GM19240 (cell line): ENCODE measurements at regions not wholly inside any gene's neighbourhood (a gene's known extent, or its start where the extent isn't known, plus 50 kb on each side); places are given as distances from the start of the nearest gene placed in this dataset.

Source experiments
- DNase-seq: peaks from one replicate; pipeline ENCODE4 v3.0.0; 2011; ENCODE audit warnings: low spot score; ENCODE audit not compliant: insufficient read length

DNA sequence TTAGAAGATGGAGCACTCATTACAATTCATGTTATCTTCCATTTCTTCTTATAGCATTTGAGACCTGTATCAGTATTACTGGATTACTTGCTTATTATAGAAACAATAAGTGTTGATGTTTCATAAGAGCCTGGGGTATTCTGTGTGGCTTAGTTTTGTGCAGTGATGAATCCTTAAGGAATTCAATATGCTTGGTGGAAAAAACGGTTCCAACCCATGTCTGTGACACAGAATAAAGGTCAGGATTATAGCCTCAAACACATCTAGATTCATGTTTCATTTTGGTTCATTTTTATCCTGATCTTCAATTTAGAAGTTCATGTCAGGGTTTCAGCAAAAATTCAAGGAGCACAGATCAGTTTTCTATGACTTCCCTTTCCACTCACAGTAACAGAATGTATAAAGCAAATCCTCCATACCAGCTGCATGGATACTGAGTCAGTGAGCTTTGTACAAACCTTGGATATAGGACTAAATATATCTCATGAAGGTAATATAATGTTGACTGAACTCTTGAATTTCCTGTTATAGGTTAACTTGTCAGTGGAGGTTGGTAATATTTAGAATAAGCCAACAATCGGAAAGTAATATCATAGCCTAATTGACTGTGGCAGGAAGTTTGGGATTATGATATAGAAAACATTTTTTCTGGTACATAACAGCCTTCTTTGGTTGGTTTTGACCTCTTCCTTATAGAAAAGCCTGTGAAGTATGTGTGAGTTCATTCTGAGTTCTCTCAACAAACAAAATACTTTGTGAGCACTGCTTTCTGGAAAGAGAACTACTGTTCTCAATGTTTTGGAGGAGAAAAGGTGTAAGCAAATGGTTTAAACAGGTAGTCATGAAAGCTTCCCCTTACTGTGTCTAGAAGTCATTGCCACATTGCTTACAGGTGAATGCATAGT lies 218.2 kb upstream of the TPM1 start:
- no peak for DNase-seq

DNA sequence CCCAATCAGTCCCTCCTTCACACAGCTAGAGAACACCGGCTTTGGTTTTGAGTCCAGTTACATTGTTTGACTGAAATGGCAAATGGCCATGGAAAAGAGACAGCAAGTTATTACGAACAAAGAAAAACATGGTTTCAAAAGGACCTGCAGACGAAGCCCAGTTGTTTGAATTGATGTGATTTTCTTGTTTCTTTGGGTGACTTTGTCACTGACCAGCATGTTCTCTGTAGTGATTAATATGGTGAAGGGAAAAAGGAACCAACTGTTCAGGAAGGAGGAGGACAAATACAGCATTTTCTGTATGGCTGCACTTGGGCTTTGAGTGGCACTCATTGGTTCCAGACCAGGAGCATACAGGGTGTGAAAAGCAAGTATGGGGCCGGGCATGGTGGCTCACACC lies 217.4 kb upstream of the TPM1 start:
- no peak for DNase-seq

DNA sequence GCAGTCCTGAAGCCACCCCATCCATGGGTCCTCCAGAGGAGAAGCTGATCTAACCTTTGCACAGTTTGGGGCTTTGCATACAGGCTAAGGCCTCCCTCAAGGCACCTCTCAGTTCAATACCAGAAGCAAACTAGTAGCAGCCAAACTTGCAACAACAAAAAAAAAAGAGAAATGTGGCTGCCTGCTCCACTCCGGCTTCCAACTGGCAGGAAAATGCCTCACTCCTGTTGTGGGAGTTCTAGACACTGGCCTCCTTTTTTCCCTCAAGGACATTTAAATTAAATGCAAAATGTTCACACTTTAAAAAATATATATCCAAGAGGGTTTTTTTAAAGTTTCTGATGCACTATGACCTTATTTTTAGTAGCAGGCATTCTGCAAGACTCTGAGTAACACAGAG lies 216.0 kb upstream of the TPM1 start:
- DNase-seq: no peak

DNA sequence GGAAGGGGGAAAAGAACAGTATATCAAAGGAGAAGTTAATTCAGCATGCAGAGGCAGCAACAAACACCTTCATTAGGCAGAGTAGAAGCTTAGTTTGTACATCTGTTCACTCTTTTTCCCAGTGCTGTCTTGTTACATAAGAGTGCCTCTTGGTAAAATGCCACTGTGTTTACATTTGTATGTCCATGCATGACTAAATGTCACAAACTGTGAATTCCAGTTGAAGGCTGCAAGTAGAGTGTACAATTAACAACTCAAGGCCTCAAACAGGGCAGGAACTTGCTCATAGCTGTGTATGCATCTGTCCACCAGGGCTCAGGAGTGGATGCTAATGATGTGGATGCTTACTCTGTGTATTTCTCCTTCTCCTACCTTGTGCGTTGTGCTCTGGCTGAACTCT lies 214.2 kb upstream of the TPM1 start:
- DNase-seq: no peak

DNA sequence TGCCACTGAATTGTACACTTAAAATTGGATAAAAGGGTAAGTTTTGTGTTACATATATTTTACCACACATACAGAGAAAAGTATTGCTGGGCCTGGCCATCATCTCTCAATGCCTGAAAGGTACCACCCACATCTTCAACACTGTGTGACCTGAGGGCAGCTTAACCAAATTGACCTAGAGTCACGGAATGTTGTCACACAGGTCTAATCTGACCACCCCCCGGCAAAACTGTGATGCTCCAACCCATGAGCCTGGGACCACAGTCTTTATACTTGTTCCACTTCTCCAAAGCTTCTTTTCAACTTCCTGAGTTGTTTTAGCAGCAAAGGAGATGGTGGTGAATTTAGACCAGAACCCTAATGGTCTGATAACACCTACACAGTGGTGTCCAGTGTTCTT lies 210.3 kb upstream of the TPM1 start:
- DNase-seq: no peak

DNA sequence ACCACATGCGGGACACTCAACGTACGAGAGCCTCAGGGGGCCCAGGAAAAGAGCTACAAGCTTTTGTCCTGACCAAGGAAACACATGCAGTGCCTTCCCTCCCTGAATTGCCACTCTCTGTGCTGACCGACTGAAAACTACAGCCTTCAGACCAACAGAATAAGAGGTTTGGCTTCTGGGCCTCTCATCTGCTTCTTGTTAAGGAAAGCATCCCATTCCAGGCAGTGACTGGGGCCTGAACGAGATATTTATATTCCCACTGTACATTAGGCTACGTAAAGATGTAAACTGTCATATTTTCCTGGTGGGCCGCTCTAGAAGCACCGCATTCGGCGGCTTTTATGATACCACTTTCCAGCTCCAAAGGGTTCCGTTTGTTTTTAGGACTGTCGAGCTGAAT lies 208.9 kb upstream of the TPM1 start:
- DNase-seq: no peak

DNA sequence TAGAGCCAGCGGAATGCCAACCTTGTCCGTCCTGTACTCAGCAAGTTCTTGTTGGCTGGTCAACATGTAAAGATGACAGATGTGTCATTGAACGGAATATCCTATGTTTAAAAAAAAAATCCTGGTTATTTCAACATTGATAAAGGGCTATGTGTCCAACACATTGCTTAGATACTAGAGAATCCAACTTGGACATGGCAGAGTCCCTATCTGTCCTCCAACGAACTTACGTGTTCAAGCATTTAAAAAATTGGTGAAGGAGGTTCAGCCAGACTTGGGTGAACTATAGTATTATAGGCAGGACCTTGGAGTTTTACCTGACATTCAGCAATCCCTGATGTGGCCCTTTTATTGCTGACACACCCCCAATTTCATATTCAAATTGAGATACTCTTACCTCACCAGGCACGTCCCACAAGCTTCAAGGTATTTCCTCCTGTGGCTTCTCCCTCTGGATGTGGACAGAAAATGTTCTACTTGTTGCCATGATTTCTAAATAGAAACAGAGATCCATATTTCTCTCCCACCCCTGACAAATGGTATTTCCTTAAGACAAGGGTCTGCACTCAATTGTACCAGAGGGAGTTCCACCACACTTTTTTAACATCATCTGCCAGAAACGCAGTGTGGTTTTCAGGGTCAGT lies 207.7 kb upstream of the TPM1 start:
- no peak for DNase-seq

DNA sequence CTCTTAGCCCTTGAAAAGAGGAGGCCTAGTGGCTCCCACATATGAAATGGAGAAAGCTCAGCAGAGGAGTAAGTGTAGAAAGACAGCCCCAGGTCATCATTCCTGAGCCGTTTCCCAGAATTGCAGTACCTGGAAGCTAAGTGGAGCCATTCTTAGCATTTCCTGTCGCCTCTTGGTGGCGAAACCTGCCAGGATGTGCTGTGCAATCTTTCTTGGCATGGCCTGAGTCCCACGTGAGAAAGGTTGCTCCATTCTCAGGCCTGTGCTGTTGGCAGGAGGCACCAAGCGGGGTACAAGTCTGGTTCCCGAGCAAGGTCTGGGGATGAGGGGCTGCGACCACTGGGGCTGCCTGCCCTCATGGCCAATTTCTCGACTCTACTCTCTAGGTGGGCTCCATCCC lies 207.2 kb upstream of the TPM1 start:
- no peak for DNase-seq

DNA sequence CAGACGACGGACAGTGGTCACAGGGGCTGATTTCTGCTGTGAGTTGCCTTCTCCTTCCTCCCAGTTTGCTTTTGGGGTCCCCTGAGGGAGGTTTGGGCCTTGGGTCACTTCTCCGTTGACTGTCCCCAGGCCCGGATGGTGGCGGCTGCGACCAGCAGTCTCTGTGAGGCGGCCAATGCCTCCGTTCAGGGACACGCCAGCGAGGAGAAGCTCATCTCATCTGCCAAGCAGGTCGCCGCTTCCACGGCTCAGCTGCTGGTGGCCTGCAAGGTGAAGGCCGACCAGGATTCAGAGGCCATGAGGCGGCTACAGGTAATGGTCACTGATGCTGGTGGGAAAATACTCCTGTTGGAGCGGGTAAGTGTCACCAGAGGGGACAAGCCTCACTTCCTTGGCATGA lies 206.8 kb upstream of the TPM1 start:
- no peak for DNase-seq

DNA sequence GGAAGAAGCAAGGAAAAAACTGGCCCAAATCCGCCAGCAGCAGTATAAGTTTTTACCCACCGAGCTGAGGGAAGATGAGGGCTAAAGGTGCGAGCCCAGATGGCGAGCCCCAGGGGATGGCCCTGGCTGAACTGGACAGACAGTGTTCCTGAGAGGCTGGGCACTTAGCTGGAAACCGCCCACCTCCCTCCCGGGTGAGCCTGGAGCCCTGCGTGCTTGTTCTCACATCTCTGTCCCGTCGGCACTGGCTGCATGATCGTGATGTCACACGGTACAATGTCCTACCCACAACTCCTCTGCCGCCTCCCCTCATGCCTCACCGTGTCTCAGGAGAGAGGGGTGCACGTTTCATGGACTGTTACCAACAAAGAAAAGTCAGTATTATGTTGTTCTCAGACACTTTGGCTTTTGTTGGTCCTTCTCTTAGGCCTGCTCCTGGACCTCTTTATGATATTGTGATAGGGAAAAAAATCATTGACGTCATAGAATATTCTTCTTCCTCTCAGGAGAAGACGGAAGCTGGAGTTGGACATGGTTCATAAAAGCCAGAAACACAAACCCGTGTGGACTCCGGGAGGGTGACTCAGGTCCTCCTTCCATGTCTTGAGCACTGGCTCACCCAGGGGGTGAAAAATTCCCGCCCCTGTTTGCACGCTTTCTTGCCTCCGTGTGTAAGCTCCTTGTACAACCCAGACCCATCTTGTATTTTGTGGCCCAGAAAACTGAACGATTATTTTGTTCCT lies 201.8 kb upstream of the TPM1 start:
- no peak for DNase-seq

DNA sequence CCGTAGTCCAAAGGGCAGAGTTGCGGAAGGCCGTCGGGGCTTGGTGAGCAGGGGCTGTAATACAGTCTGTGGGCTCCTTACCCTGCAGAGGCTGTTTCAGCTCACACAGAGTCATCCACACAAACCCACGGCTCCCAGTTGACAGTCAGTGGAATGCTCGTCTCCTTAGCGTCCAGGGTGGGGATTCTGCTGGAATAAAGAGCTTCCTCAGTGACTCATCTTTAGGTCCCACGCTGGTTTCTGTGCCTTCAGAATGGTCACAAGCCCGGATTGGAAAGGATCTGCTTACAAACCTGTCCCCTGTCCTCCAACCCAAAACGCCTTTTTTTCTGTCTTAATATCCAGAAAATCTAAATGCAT lies 201.3 kb upstream of the TPM1 start:
- no peak for DNase-seq

DNA sequence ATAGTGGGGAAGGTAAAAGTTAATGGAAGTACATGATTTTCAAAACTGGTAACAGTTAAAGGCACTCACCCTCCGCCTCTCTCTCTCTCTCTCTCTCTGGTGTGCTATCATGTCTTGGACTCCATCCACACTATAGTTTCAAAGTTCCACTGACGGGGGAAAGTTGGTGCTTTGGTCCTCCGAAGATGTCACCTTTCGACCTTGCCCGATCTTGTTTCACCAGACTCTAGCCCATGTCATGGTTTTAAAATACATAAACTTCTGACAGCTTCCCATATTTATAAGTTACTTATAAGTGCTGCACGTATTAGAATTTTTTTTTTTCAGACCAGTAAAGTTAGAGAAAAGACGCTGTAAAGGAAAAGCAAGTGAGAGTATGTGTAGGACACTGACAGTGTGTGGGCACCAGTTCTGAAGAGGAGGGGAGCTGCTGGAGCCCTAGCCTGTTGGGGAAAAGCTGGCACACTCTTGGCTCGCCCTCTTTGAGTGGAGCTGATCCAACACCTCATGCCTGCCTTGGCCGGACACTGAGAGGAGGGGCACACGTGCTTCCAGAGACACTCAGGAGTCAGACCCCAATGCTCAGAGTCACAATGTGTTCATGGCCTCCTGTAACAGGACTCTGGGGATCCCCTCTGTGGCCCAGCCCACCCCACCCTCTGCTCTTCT lies 200.5 kb upstream of the TPM1 start:
- no peak for DNase-seq

DNA sequence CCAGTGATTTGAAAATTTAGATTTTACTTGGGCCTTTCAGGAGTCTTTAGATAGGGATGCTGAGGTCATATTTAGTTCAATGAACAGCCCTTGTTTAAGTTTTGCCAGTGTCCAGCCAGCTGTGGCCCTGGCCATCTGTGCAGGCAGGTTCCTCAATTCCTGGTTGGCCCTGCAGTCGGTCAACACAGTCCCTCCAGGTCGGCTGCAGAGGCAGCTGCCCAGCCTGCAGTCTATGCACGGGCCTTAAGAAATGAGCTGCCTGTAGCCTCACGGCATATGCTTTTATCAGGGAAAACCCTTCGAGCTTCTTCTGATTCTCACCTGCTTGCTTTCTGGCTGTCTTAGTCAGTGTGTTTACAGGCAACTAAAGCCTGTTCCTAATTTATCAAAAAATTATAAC lies 199.2 kb upstream of the TPM1 start:
- DNase-seq: no peak

DNA sequence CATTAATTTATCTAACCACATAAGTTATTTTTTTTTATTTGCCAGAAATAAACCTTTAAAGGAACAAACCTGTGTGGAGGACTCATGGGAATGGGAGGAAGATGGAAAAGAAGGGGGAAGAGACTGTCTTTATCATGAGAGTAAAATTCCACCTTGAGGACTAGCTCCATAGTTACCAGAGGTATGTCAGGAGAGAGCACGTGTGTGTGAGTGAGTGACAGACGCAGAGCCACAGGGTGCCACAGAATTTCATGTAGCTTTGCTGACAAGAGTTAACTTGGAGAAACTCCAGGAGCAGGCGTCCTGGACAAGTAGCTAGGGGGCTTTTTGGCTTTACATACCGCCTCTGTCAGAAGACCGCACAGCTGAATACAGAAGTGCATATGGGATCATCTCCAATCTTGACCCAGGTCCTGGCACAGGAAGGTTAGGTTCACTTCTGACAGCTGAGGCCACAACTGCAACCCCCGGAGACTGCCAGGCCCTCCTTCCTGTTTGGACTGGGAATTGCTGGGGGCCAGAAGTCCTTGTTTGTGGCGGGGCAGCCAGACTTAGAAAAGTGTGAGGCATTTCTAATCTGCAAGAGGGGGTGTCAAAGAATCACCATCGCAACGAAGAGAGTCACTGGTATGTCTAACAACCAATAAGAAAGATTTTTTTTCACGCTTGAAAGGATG lies 197.8 kb upstream of the TPM1 start:
- DNase-seq: no peak

DNA sequence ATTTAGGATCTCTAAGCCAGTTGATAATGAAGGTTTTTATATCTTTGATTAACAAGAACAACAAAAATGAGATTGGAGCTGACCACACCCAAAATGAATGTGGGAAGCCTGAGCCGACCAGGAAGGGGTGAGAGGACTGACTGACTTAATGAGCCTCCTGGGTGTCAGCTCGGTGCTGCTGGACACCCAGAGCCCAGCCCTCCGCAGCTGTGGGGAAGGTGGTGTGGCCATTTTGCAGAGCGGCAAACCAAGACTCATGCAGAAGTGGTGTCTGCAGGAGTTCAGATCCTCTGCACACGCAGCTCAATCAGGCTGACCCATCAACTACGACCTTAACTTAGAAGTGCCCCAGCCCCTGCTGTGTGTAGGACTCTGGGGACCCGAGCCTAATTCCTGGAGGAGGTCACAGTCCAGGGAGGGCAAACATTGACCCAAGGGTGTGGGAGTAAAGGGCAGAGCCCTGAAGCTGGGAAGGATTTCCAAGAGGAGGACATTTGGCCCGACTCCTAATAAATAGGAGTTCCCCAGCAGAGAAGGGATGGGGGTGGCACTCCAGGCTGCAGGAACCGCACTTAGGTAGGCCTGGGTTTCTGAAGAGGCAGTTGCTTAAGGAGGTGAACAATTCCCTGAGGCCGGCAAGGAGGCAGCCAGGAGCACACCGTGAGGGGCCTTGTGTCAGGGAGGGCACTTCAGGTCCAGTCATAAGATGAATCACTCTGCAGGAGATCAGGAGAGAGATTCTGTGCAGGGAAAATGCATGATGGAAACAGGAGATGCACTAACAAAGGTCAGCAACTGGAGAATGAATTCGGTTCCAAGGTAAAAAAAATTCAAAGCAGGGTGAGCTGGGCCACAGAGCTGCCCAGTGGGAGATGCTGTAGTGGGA lies 197.1 kb upstream of the TPM1 start:
- DNase-seq: no peak

DNA sequence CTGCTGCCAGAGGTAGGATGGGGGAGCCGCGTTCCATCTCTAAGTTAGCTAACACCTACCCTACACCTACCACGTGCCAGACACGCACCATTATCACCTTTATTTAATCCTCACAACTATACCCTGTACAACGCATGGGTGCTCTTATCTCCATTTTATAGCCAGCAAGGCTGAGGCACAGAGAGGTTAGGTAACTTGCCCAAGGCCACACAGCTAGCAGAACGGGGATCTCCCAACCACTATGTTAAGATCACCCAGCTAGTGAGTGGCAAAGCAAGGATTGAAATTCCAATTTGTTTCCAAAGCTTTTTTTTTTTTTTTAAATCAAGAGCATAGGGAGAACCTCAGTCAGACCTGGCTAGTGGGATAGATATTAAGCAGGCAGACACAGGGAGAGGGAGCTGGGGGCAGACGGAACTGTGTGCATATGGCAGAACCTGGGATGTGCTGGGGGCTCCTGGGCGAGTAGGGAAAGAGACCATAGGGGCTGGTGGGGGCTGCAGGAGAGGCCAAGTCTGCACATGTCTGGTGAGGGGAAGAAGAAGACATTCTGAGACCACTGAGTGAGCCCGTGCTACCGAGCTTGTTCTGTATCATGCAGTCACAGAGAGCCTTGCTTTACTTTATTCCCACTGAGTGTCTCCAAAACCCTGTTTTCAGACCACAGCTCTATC lies 196.3 kb upstream of the TPM1 start:
- no peak for DNase-seq

DNA sequence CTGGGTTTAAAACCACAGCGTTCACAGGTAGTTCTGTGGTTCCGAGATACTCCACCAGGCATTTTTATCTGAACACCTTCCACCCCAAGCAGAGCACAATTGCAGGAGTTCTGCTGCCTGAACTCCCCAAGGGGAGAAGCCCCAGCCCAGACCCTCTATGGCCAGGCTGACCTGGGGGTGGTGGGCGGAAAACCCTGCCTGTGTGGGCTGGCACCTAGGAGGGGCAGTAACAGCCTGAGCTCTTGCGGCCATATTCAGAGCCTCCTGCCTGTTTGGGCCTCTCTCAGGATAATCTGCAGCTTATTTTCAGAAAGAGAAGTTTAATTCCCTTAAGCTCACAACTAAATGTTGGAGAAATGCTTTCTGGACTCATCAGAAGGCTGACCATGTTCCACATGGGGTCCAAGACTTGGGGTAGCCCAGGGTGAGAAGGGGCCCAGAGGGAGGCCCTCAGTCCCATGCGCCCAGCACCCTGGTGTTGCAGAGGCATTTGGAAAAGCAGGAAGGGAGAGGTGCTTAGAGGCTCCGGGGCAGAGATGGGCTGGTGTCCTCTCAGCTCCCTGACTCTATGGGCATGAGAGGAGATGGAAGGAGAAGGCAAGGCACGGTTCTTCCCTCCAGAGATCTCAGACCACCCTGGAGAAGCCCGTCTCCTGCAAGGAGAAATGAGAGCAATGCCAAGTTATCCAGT lies 195.6 kb upstream of the TPM1 start:
- DNase-seq: no peak

DNA sequence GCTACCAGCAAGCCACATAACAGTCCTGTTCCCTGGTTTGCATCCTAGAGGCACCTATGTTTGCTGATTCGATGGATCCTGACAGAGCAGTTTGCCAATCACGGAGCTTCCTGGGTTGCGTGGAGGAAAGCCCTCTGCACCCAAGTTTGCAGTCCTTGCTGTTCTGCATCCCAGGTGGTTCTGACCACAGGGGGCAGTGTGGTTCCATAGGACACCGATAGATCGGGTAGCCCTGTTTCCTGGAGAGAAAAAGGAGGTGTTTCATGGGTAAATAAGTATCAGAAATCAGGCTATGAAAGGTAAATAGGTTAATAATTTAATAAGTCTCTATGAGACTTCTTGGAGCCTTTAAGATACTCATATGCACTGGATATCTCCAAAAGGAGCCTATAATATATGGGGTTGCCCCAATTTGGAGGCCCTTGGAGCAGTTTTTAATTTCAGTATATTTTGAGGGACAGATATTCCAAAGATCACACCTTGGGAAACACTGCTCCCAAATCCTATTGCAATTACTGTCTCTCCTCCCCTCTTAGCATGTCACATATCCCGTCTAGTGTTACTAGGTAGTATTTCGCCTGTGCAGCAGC lies 194.6 kb upstream of the TPM1 start:
- peak; percentile 27 for DNase-seq

DNA sequence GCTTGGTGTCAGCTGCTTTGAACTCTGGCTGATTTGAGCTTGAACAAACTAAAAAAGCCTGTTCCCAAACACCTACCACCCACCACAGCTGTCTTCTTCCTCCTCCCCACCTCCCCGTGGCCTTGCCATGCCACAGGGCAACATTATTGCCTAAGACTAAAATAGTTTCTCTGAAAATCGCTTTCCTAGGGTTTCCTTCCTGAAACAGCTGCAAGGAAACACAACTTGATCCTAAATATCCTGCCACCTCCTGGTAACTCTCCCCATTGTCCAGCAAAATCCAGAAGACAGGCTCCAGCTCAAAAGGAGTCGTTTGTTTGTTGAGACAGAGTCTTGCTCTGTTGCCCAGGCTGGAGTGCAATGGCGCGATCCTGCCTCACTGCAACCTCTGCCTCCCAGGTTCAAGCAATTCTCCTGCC lies 193.9 kb upstream of the TPM1 start:
- DNase-seq: no peak
